HT1080 (cell line): ENCODE measurements at regions not wholly inside any gene's neighbourhood (a gene's known extent, or its start where the extent isn't known, plus 50 kb on each side); places are given as distances from the start of the nearest gene placed in this dataset.
"Not testable (repeated sequence)": the region's sequence is repeated elsewhere in the genome, so short reads cannot be mapped to it uniquely, and the experiment has no call there.

Experiments used
- DNase-seq: peaks from one replicate; pipeline ENCODE4 v3.0.0-alpha.2; 2015; ENCODE audit warnings: low read depth

GRCh38 chr14:105947599-105947998 is 421.2 kb downstream of the TMEM121 start:
- no peak for DNase-seq

GRCh38 chr14:105948955-105949354 is 422.6 kb downstream of the TMEM121 start:
- not testable (repeated sequence) for DNase-seq

GRCh38 chr14:105950364-105950892 is 424.0 kb downstream of the TMEM121 start:
- DNase-seq: not testable (repeated sequence)

- DNase-seq: no peak
Observed at GRCh38 chr14:105951399-105951798, 425.0 kb downstream of the TMEM121 start.

GRCh38 chr14:105952222-105952621 is 425.8 kb downstream of the TMEM121 start:
- DNase-seq: no peak

- DNase-seq: no peak
Observed at GRCh38 chr14:105952826-105953225, 426.4 kb downstream of the TMEM121 start.

- DNase-seq: not testable (repeated sequence)
Observed at GRCh38 chr14:105961625-105962024, 435.2 kb downstream of the TMEM121 start.

- DNase-seq: no peak
Observed at GRCh38 chr14:105962532-105962931, 436.1 kb downstream of the TMEM121 start.

GRCh38 chr14:105968291-105968690 is 441.9 kb downstream of the TMEM121 start:
- DNase-seq: no peak

- DNase-seq: not testable (repeated sequence)
Observed at GRCh38 chr14:105969026-105969425, 442.6 kb downstream of the TMEM121 start.

- DNase-seq: not testable (repeated sequence)
Observed at GRCh38 chr14:105970821-105971220, 444.4 kb downstream of the TMEM121 start.

- DNase-seq: no peak
Observed at GRCh38 chr14:105971593-105972500, 445.5 kb downstream of the TMEM121 start.

GRCh38 chr14:105974902-105975301 is 448.5 kb downstream of the TMEM121 start:
- DNase-seq: peak; percentile 39

GRCh38 chr14:105978618-105979295 is 452.4 kb downstream of the TMEM121 start:
- no peak for DNase-seq

- no peak for DNase-seq
Observed at GRCh38 chr14:105979446-105979845, 453.1 kb downstream of the TMEM121 start.

GRCh38 chr14:105980224-105980623 is 453.8 kb downstream of the TMEM121 start:
- peak; percentile 86 for DNase-seq

- DNase-seq: not testable (repeated sequence)
Observed at GRCh38 chr14:105981517-105982302, 455.3 kb downstream of the TMEM121 start.

- no peak for DNase-seq
Observed at GRCh38 chr14:105982664-105983063, 456.3 kb downstream of the TMEM121 start.

GRCh38 chr14:105986894-105987284 is 460.5 kb downstream of the TMEM121 start:
- no peak for DNase-seq

- DNase-seq: no peak
Observed at GRCh38 chr14:105987563-105987962, 461.2 kb downstream of the TMEM121 start.

GRCh38 chr14:105989566-105990302 is 463.4 kb downstream of the TMEM121 start:
- DNase-seq: peak; percentile 62
